HG03469 (cell line): ENCODE measurements at regions not wholly inside any gene's neighbourhood (a gene's known extent, or its start where the extent isn't known, plus 50 kb on each side); places are given as distances from the start of the nearest gene placed in this dataset.
"Not testable (repeated sequence)": the region's sequence is repeated elsewhere in the genome, so short reads cannot be mapped to it uniquely, and the experiment has no call there.

ENCODE experiments used
- ATAC-seq: cut with Tn5 transposase; IDR thresholded peaks from one replicate; pipeline ENCODE4 v1.9.1; 2021; ENCODE audit warnings: mild to moderate bottlenecking, moderate library complexity, moderate number of reproducible peaks; ENCODE audit not compliant: unreplicated experiment

DNA sequence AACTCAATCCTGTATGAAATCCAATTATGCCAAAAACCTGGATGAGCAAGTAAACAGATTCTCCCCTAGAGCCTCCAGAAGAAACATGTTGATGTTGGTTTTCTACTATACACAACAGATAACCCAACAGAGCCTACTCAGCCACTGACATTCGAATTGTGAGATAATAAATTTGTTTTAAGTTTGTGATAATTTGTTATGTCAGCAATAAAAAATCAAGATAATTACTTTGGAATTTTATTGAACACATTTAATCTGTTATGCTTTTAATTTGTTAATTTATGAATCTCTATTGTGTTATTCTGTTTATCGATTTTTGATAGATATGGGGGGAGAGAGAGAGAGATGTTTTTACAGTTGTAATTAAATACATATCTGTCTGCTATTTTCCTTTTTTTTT lies 1016.1 kb upstream of the PCDH7 start:
- ATAC-seq: no peak

GRCh38 chr4:29708473-29708872 lies 1011.7 kb upstream of the PCDH7 start:
- ATAC-seq: no peak

DNA sequence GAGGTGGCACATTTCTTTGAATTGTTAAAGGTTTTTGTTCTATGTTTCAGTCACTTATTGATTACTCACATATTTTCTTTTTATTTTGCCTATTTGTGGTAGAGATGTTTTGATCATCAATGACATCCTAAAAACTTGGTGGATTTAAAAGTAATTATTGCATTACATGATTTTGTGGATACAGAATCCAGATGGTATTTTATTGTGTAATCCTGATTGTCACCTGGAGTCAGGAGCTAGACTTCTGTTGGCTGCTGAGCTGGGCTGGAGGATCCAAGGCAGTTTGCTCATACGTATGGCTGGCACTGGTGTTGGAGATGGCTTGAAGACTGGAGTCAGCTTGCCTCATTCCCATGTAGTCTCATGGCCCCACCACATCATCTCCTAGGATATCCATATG lies 1009.6 kb upstream of the PCDH7 start:
- ATAC-seq: no peak

DNA sequence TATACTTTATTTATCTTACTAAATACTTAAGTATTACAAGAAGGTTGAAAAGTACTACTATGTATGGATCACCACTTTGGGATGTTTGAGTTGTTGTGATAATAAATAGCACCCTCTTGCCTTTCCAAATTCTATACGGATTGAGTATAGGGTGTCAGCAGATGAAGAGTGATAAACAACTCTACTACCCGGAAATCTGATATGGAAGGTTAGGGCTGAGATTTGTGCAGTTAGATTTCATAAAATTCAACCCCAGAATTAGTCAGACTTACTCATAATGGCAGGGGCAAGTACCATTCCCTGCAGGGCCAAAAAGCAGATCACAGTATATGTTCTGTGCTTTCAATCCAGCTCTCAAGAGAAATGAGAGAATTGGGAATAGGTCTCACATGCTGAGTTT lies 1008.9 kb upstream of the PCDH7 start:
- no peak for ATAC-seq

- no peak for ATAC-seq
These were observed 1002.7 kb upstream of the PCDH7 start for GRCh38 chr4:29717287-29718057.

- no peak for ATAC-seq
These were observed 1002.0 kb upstream of the PCDH7 start for GRCh38 chr4:29718136-29718535.

GRCh38 chr4:29722253-29722652 lies 997.9 kb upstream of the PCDH7 start:
- ATAC-seq: no peak

DNA sequence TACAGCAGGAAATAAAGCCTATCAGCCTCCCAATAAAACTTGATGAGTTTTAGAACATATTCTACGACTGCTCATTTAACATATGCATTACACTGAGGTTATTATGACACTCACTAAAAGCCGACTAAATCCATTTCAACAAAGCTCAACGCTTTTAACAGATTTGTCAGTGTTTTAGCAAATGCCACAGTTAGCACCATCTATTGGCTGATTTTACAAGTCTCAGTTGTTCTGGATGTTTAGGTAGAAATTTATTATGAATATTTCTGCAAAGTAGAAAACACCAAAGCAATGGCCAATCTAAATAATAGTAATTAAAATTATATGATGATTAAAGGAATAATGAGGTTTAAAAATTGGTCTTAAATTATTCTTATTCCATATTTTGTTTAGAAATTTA lies 993.2 kb upstream of the PCDH7 start:
- no peak for ATAC-seq

DNA sequence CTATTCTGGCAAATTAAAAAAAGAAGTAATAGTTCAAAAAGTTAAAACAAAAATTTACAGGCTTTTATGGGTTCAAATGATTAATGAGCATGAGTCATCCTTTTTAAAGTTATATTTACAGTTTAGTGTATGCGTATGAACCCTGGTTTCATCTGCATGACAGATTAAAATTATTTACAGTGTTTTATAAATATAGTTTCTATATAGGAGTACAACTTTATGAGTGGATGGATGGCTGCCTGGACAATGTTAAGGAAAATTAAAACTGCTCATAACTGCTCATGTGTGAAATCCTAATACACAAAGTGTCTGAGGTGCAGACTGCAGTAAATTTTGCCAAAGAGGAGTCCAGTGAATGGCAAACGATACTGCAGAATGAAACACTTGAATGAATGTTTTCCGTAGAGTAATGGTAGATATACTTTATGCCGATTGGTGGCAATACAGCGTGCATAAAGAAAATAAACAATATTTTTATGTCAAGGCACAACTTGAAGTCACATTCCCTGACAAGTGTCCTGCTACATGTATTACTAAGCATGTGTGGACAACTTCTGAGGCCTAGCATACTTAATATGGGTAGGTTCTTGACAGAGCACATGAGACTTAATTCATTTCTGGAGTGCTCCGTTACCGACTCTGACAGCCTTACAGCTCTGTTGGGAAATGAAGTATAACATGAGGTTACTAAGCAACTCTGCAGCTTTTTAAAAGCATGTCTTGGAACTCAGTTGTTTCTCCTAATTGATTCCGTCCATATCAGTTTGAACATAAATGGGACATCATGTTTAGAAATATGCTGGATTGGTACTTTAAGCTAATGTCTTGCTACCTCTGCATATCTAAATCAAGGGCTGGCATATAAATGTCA lies 985.6 kb upstream of the PCDH7 start:
- no peak for ATAC-seq

- no peak for ATAC-seq
These were observed 963.2 kb upstream of the PCDH7 start for GRCh38 chr4:29756966-29757365.

GRCh38 chr4:29762151-29762550 lies 958.0 kb upstream of the PCDH7 start:
- ATAC-seq: no peak

GRCh38 chr4:29770627-29771026 lies 949.5 kb upstream of the PCDH7 start:
- no peak for ATAC-seq

DNA sequence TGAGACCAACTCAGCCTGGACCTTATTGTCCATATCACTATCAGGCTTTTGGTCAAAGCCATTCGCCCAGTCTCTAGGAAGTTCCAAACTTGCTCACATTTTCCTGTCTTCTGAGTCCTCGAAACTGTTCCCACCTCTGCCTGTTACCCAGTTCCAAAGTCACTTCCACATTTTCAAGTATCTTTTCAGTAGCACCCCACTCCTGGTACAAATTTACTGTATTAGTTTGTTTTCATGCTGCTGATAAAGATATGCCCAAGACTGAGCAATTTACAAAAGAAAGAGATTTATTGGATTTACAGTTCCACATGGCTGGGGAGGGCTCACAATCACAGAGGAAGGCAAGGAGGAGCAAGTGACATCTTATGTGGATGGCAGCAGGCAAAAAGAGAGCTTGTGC lies 932.0 kb upstream of the PCDH7 start:
- not testable (repeated sequence) for ATAC-seq

- no peak for ATAC-seq
These were observed 914.9 kb upstream of the PCDH7 start for GRCh38 chr4:29805245-29805644.

GRCh38 chr4:29805916-29806480 lies 914.2 kb upstream of the PCDH7 start:
- ATAC-seq: no peak

DNA sequence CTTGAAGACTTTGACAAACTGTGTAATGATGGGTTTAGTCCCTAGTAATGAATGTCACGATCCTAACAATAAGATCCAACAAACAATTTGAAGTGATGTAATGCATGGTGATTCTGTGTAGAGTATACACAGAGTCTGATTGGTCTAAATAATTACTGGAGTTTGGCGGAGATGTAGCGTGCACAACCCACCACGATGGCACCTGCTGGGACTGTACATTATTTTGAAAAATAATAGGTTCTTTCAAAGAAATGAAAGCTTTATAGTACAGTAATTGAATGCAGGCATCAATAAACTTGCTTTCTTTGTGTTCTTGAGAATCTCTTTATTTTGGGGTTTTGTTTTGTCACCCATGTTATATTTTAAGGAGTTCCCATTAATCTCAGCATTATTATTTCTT lies 902.2 kb upstream of the PCDH7 start:
- ATAC-seq: no peak

- ATAC-seq: no peak
These were observed 891.1 kb upstream of the PCDH7 start for GRCh38 chr4:29829067-29829466.

DNA sequence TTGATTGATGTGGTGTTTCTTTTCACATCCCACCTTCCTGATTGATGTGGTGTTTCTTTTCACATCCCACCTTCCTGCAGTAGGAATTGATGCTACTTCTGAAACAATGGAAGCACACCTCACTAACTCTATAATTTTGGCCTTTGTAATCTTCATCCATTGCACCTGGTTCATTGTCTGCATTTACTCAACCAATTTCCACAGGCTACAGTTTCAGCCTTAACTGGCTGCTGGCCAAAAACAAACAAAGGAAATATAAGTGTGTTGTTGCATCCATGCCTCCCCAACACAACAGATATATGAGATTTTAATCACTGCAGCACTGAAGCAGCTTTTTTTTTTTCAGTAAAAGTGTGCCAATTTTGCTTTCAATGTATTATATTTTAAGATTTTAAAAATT lies 867.6 kb upstream of the PCDH7 start:
- ATAC-seq: no peak

GRCh38 chr4:29853833-29854232 lies 866.3 kb upstream of the PCDH7 start:
- no peak for ATAC-seq

DNA sequence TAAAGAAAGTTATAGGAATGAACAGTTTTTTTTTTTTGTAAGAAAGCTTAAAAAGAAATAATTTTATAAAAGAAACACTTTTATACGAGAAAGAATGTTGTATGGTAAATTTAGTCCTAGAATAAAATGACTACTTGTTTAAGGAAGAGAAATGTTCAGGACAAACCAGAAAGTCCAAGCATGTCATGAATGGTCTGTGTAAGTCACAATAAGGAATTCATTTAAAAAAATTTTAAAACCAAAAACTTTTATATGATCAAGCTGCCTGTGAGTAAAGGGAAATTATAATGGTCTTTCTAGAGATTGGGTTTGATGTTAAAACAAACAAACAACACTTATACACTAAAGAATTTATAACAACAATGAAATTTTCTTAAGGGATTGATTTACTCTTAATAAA lies 858.9 kb upstream of the PCDH7 start:
- no peak for ATAC-seq

GRCh38 chr4:29867412-29867811 lies 852.8 kb upstream of the PCDH7 start:
- ATAC-seq: no peak

DNA sequence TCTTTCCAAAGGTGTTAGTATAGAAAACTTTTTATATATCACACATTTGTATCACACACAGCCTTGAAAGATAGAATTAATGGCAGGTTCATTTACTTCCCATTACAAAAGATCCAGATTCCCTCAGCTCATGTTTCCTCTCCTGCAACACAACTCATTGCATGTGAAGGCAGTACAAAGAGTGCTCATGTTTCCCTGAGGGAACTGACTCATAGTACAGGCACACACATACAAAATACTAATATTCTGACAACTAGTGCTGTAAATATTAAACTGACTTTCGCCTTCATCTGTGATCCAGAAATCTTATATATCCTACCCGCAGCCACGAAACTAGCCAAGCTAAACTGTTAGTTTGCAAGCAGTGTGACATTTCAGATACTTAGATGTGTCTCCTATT lies 819.8 kb upstream of the PCDH7 start:
- ATAC-seq: no peak
